A673 (cell line): ENCODE measurements at regions not wholly inside any gene's neighbourhood (a gene's known extent, or its start where the extent isn't known, plus 50 kb on each side); places are given as distances from the start of the nearest gene placed in this dataset.

Experiments
- BruUV-seq: library from RNA; stranded (reverse); fragments of 400-500 nt; replicated peaks from 2 replicates; lab custom pipeline; 2021; lab: Mats Ljungman, UMichigan
- CTCF ChIA-PET: fragments of 300-600 bp; sonication (Branson Sonifier 250); formaldehyde crosslinking; loops from one replicate; lab custom pipeline; 2022; ENCODE audit warnings: antibody characterized with exemption; lab: Charles Lee
- POLR2A ChIA-PET: fragments of 300-600 bp; sonication (Branson Sonifier 250); formaldehyde crosslinking; loops from one replicate; lab custom pipeline; 2022; ENCODE audit warnings: antibody characterized with exemption; ENCODE audit not compliant: low non-redundant PET; lab: Charles Lee
- DNase-seq: peaks from one replicate; pipeline ENCODE4 v3.0.0-alpha.2; 2015; ENCODE audit warnings: low spot score
- H3K27ac ChIP-seq: fragments of 200-600 bp; sonication (generic); 2 replicates; pipeline ENCODE4 v1.5.1; 2016; ENCODE audit warnings: mixed run types, low read depth, mild to moderate bottlenecking, mixed read lengths, antibody characterized with exemption, low read length; ENCODE audit not compliant: poor library complexity, severe bottlenecking
- H3K27me3 ChIP-seq: fragments of 200-600 bp; sonication (generic); replicated peaks from 2 replicates; pipeline ENCODE4 v1.6.1; 2017; ENCODE audit warnings: mixed run types, low read depth, mild to moderate bottlenecking, mixed read lengths, antibody characterized with exemption, low read length; ENCODE audit not compliant: insufficient read depth, poor library complexity
- H3K36me3 ChIP-seq: fragments of 200-600 bp; sonication (generic); 2 replicates; pipeline ENCODE4 v1.6.1; 2016; ENCODE audit warnings: mixed run types, mild to moderate bottlenecking, mixed read lengths, antibody characterized with exemption, low read length; ENCODE audit not compliant: insufficient read depth, poor library complexity, severe bottlenecking
- H3K4me1 ChIP-seq: fragments of 200-600 bp; sonication (generic); 2 replicates; pipeline ENCODE4 v1.6.1; 2017; ENCODE audit warnings: mixed run types, mild to moderate bottlenecking, mixed read lengths, antibody characterized with exemption, low read length; ENCODE audit not compliant: insufficient read depth, poor library complexity, severe bottlenecking
- H3K4me3 ChIP-seq: fragments of 200-600 bp; sonication (generic); 2 replicates; pipeline ENCODE4 v1.5.1; 2016; ENCODE audit warnings: low read depth, mixed run types, mild to moderate bottlenecking, mixed read lengths, low read length; ENCODE audit not compliant: poor library complexity, severe bottlenecking
- H3K9me3 ChIP-seq: fragments of 200-600 bp; sonication (generic); 2 replicates; pipeline ENCODE4 v1.6.1; 2016; ENCODE audit warnings: mixed run types, low read depth, mild to moderate bottlenecking, mixed read lengths, antibody characterized with exemption, low read length; ENCODE audit not compliant: poor library complexity, severe bottlenecking
- EZH2 ChIP-seq: fragments of 200-600 bp; sonication (generic); IDR thresholded peaks from 2 replicates; pipeline ENCODE4 v1.6.1; 2017; ENCODE audit warnings: borderline replicate concordance, low read depth, mild to moderate bottlenecking, mixed read lengths, antibody characterized with exemption, low read length; ENCODE audit not compliant: poor library complexity, severe bottlenecking
- intact Hi-C: fragments of 100-400 bp; cut with micrococcal nuclease; formaldehyde crosslinking; loops from one replicate; pipeline ENCODE4 v1.10.0; 2022; ENCODE audit not compliant: unreplicated experiment
- TF ChIP-seq, protein P1 (sequence below): fragments of 300-800, 200-600 bp; sonication (generic); conservative IDR thresholded peaks from 2 replicates; pipeline ENCODE4 v1.5.1; 2017; ENCODE audit warnings: low read depth, mild to moderate bottlenecking, antibody characterized with exemption, low read length, moderate library complexity, mixed read lengths

DNA sequence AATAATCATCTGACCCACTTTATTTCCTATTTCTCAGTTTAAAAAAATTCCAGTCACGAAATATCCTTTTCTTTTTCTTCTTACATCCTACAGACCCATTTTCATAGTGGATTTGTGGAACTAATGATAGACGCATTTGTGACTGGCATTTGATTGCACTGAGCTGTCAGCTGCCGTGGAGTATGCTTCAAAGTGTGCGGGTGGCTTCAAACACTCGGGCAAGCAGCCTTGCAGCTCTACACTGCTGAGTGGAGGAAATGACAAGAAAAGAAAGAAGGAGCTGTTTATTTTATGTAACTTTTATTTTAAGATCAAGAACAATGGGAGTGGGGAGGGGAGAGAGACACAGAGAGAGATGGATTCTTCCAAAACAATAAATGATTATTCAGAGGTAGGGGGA is 112.8 kb upstream of the NAP1L1 start:
- no peak for DNase-seq
- POLR2A ChIA-PET = no interaction called here
- no TSS peak for BruUV-seq
- H3K4me1 ChIP-seq = no peaks in the 10 kb centered on the region
- no peak overlapping the region for H3K4me3 ChIP-seq
- no peak overlapping the region for H3K27ac ChIP-seq
- H3K27me3 ChIP-seq = no peaks in the 10 kb centered on the region
- CTCF ChIA-PET = no interaction called here
- no peaks in the 10 kb centered on the region for H3K36me3 ChIP-seq
- peaks cover 9% of the 10 kb centered on the region for H3K9me3 ChIP-seq
- intact Hi-C loops = no loop called here
- no peak for TF ChIP-seq EZH2
- TF ChIP-seq, protein P1, sequence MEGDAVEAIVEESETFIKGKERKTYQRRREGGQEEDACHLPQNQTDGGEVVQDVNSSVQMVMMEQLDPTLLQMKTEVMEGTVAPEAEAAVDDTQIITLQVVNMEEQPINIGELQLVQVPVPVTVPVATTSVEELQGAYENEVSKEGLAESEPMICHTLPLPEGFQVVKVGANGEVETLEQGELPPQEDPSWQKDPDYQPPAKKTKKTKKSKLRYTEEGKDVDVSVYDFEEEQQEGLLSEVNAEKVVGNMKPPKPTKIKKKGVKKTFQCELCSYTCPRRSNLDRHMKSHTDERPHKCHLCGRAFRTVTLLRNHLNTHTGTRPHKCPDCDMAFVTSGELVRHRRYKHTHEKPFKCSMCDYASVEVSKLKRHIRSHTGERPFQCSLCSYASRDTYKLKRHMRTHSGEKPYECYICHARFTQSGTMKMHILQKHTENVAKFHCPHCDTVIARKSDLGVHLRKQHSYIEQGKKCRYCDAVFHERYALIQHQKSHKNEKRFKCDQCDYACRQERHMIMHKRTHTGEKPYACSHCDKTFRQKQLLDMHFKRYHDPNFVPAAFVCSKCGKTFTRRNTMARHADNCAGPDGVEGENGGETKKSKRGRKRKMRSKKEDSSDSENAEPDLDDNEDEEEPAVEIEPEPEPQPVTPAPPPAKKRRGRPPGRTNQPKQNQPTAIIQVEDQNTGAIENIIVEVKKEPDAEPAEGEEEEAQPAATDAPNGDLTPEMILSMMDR = no peak

GRCh38 chr12:76195920-76196319 is 111.4 kb upstream of the NAP1L1 start:
- Histone ChIP-seq H3K9me3 (peaks cover 9% of the 10 kb centered on the region), H3K36me3 (no peaks in the 10 kb centered on the region), H3K27ac (no peak overlapping the region), H3K27me3 (no peaks in the 10 kb centered on the region), H3K4me1 (no peaks in the 10 kb centered on the region), H3K4me3 (no peak overlapping the region)
- BruUV-seq = no TSS peak
- TF ChIP-seq EZH2 = no peak
- TF ChIP-seq, protein P1 = no peak
- ChIA-PET POLR2A (no interaction called here), CTCF (no interaction called here)
- intact Hi-C loops = no loop called here
- no peak for DNase-seq

DNA sequence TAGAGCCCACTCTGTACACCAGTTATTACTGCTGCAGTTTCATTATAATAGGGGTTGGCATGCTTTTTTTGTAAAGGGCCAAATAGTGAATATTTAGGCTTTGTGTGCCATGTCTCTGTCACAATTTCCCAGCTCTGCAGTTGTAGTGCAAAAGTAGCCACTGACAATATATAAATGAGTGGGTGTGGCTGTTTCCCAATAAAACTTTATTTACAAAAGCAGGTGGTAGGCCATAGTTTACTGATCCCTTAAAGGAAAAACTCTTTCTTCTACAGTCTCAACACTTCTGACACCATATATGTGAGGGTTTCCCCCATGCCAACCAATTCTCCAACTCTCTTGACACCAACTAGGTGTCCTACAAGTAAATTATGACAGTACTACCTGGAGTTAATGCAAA is 110.2 kb upstream of the NAP1L1 start:
- ChIA-PET POLR2A (no interaction called here), CTCF (no interaction called here)
- TF ChIP-seq, protein P1 = no peak
- no peak for TF ChIP-seq EZH2
- peaks cover 9% of the 10 kb centered on the region for H3K9me3 ChIP-seq
- no peaks in the 10 kb centered on the region for H3K36me3 ChIP-seq
- no peak overlapping the region for H3K4me3 ChIP-seq
- intact Hi-C loops = no loop called here
- H3K4me1 ChIP-seq = no peaks in the 10 kb centered on the region
- H3K27me3 ChIP-seq = no peaks in the 10 kb centered on the region
- no TSS peak for BruUV-seq
- H3K27ac ChIP-seq = no peak overlapping the region
- no peak for DNase-seq
